GM23338 (cell line): ENCODE measurements at regions not wholly inside any gene's neighbourhood (a gene's known extent, or its start where the extent isn't known, plus 50 kb on each side); places are given as distances from the start of the nearest gene placed in this dataset.

ENCODE experiments used
- ATAC-seq: fragments of 200-7000 bp; cut with Tn5 transposase; 3 replicates; pipeline ENCODE4 v1.9.1; 2020
- DNase-seq: peaks from one replicate; pipeline ENCODE4 v3.0.0-alpha.2; 2015; ENCODE audit warnings: low spot score
- H2AFZ ChIP-seq: fragments of 200-600 bp; sonication (generic); 2 replicates; pipeline ENCODE4 v1.8.0; 2016; ENCODE audit warnings: antibody characterized with exemption, mild to moderate bottlenecking, moderate library complexity
- H3F3A ChIP-seq: fragments of 200-600 bp; sonication (generic); replicated peaks from 2 replicates; pipeline ENCODE4 v1.8.0; 2017; ENCODE audit warnings: antibody characterized with exemption, mixed run types, low read depth
- H3K27ac ChIP-seq: fragments of 200-600 bp; sonication (generic); 2 replicates; pipeline ENCODE4 v1.6.1; 2016; ENCODE audit warnings: low read depth
- H3K27me3 ChIP-seq: fragments of 200-600 bp; sonication (generic); 2 replicates; pipeline ENCODE4 v1.8.0; 2016; ENCODE audit warnings: mild to moderate bottlenecking, mixed run types, moderate library complexity; ENCODE audit not compliant: insufficient read depth
- H3K36me3 ChIP-seq: fragments of 200-600 bp; sonication (generic); 2 replicates; pipeline ENCODE4 v1.8.0; 2016; ENCODE audit warnings: mild to moderate bottlenecking; ENCODE audit not compliant: insufficient read depth
- H3K4me1 ChIP-seq: fragments of 200-600 bp; sonication (generic); 2 replicates; pipeline ENCODE4 v1.8.0; 2016; ENCODE audit warnings: mild to moderate bottlenecking, moderate library complexity; ENCODE audit not compliant: insufficient read depth
- H3K4me2 ChIP-seq: fragments of 200-600 bp; sonication (generic); 2 replicates; pipeline ENCODE4 v1.7.1; 2017; ENCODE audit warnings: mixed run types
- H3K4me3 ChIP-seq: fragments of 200-600 bp; sonication (generic); 2 replicates; pipeline ENCODE4 v1.6.1; 2016; ENCODE audit warnings: mixed run types
- H3K79me2 ChIP-seq: fragments of 200-600 bp; sonication (generic); replicated peaks from 2 replicates; pipeline ENCODE4 v1.8.0; 2017; ENCODE audit warnings: mild to moderate bottlenecking; ENCODE audit not compliant: insufficient read depth
- H3K9me2 ChIP-seq: fragments of 200-600 bp; sonication (generic); 2 replicates; pipeline ENCODE4 v1.8.0; 2017; ENCODE audit not compliant: insufficient read depth
- H4K20me1 ChIP-seq: fragments of 200-600 bp; sonication (generic); replicated peaks from 2 replicates; pipeline ENCODE4 v1.8.0; 2017; ENCODE audit warnings: mild to moderate bottlenecking; ENCODE audit not compliant: insufficient read depth
- H3K27ac Mint-ChIP-seq: 2 replicates; pipeline ENCODE4 v1.8.0; 2020; ENCODE audit warnings: inconsistent platforms, mild to moderate bottlenecking, moderate library complexity, mixed read lengths
- H3K27me3 Mint-ChIP-seq: 3 replicates; pipeline ENCODE4 v1.8.0; 2022; ENCODE audit warnings: low read depth, mild to moderate bottlenecking, moderate library complexity, mixed read lengths, inconsistent platforms; ENCODE audit not compliant: insufficient read depth, poor library complexity
- H3K36me3 Mint-ChIP-seq: 3 replicates; pipeline ENCODE4 v1.8.0; 2021; ENCODE audit warnings: low read depth, mild to moderate bottlenecking, inconsistent platforms, moderate library complexity, mixed read lengths
- H3K4me1 Mint-ChIP-seq: 3 replicates; pipeline ENCODE4 v1.8.0; 2020; ENCODE audit warnings: mild to moderate bottlenecking, inconsistent platforms, mixed read lengths
- H3K4me3 Mint-ChIP-seq: 3 replicates; pipeline ENCODE4 v1.8.0; 2021; ENCODE audit warnings: moderate library complexity, mild to moderate bottlenecking, inconsistent platforms, mixed read lengths
- H3K9me3 Mint-ChIP-seq: 3 replicates; pipeline ENCODE4 v1.8.0; 2020; ENCODE audit warnings: moderate library complexity, mild to moderate bottlenecking, inconsistent platforms, mixed read lengths
- EZH2phosphoT487 ChIP-seq: fragments of 200-600 bp; sonication (generic); IDR thresholded peaks from one replicate; pipeline ENCODE4 v1.8.1; 2018; ENCODE audit warnings: antibody characterized with exemption; ENCODE audit not compliant: unreplicated experiment
- NANOG ChIP-seq: IDR thresholded peaks from 2 replicates; pipeline ENCODE4 v1.6.1; 2016; ENCODE audit warnings: antibody characterized with exemption, borderline replicate concordance
- POLR2AphosphoS5 ChIP-seq: IDR thresholded peaks from 2 replicates; pipeline ENCODE4 v1.6.1; 2016; ENCODE audit warnings: antibody characterized with exemption, low read depth
- REST ChIP-seq: IDR thresholded peaks from one replicate; pipeline ENCODE4 v1.6.1; 2018; ENCODE audit warnings: antibody characterized with exemption; ENCODE audit not compliant: unreplicated experiment
- STAT1 ChIP-seq: IDR thresholded peaks from one replicate; pipeline ENCODE4 v1.6.1; 2016; ENCODE audit warnings: antibody characterized with exemption; ENCODE audit not compliant: unreplicated experiment
- TF ChIP-seq, protein P1 (sequence below): fragments of 250-450 bp; sonication (Bioruptor Pico); IDR thresholded peaks from 2 replicates; pipeline ENCODE4 v1.5.0; 2020; ENCODE audit warnings: mild to moderate bottlenecking, moderate library complexity
- TF ChIP-seq, protein P2 (sequence below): IDR thresholded peaks from 2 replicates; pipeline ENCODE4 v1.6.1; 2016; ENCODE audit warnings: antibody characterized with exemption

DNA sequence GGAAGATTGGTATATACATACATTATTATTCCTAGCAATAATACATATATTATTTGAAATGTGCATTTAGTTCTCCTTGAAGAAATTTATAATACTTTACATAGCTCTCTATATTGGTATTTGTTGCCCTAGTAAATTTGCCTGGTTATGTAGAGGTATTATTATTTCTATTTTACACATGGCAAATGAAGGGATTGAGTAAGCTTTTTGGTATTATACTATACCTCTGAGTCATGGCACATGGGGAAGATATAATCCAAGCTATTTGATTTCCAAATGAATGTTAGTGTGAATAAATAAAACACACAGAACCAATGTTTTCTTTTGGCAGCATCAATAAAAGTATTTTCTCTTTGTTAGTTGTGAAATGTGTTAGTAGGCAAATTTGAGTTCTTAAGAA, 409.6 kb upstream of the SLC35B3 start (continued):
- TF ChIP-seq, protein P1, sequence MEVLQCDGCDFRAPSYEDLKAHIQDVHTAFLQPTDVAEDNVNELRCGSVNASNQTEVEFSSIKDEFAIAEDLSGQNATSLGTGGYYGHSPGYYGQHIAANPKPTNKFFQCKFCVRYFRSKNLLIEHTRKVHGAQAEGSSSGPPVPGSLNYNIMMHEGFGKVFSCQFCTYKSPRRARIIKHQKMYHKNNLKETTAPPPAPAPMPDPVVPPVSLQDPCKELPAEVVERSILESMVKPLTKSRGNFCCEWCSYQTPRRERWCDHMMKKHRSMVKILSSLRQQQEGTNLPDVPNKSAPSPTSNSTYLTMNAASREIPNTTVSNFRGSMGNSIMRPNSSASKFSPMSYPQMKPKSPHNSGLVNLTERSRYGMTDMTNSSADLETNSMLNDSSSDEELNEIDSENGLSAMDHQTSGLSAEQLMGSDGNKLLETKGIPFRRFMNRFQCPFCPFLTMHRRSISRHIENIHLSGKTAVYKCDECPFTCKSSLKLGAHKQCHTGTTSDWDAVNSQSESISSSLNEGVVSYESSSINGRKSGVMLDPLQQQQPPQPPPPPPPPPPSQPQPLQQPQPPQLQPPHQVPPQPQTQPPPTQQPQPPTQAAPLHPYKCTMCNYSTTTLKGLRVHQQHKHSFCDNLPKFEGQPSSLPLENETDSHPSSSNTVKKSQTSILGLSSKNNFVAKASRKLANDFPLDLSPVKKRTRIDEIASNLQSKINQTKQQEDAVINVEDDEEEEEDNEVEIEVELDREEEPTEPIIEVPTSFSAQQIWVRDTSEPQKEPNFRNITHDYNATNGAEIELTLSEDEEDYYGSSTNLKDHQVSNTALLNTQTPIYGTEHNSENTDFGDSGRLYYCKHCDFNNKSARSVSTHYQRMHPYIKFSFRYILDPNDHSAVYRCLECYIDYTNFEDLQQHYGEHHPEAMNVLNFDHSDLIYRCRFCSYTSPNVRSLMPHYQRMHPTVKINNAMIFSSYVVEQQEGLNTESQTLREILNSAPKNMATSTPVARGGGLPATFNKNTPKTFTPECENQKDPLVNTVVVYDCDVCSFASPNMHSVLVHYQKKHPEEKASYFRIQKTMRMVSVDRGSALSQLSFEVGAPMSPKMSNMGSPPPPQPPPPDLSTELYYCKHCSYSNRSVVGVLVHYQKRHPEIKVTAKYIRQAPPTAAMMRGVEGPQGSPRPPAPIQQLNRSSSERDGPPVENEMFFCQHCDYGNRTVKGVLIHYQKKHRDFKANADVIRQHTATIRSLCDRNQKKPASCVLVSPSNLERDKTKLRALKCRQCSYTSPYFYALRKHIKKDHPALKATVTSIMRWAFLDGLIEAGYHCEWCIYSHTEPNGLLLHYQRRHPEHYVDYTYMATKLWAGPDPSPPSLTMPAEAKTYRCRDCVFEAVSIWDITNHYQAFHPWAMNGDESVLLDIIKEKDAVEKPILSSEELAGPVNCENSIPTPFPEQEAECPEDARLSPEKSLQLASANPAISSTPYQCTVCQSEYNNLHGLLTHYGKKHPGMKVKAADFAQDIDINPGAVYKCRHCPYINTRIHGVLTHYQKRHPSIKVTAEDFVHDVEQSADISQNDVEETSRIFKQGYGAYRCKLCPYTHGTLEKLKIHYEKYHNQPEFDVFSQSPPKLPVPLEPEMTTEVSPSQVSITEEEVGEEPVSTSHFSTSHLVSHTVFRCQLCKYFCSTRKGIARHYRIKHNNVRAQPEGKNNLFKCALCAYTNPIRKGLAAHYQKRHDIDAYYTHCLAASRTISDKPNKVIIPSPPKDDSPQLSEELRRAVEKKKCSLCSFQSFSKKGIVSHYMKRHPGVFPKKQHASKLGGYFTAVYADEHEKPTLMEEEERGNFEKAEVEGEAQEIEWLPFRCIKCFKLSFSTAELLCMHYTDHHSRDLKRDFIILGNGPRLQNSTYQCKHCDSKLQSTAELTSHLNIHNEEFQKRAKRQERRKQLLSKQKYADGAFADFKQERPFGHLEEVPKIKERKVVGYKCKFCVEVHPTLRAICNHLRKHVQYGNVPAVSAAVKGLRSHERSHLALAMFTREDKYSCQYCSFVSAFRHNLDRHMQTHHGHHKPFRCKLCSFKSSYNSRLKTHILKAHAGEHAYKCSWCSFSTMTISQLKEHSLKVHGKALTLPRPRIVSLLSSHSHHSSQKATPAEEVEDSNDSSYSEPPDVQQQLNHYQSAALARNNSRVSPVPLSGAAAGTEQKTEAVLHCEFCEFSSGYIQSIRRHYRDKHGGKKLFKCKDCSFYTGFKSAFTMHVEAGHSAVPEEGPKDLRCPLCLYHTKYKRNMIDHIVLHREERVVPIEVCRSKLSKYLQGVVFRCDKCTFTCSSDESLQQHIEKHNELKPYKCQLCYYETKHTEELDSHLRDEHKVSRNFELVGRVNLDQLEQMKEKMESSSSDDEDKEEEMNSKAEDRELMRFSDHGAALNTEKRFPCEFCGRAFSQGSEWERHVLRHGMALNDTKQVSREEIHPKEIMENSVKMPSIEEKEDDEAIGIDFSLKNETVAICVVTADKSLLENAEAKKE (CRISPR knock-in tag): no peak
- TF ChIP-seq, protein P2, sequence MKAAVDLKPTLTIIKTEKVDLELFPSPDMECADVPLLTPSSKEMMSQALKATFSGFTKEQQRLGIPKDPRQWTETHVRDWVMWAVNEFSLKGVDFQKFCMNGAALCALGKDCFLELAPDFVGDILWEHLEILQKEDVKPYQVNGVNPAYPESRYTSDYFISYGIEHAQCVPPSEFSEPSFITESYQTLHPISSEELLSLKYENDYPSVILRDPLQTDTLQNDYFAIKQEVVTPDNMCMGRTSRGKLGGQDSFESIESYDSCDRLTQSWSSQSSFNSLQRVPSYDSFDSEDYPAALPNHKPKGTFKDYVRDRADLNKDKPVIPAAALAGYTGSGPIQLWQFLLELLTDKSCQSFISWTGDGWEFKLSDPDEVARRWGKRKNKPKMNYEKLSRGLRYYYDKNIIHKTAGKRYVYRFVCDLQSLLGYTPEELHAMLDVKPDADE: no peak
- no peak for TF ChIP-seq STAT1
- TF ChIP-seq POLR2AphosphoS5: no peak
- no peak for TF ChIP-seq NANOG

- Histone ChIP-seq H3K4me1 (0 out of 2 replicates have a peak, but pooled peaks cover 7% of the 10 kb centered on the region), H3K4me2 (no peak overlapping the region), H3K79me2 (no peaks in the 10 kb centered on the region), H3K9me2 (0 out of 2 replicates have a peak, but pooled peaks cover 4% of the 10 kb centered on the region), H3K4me3 (no peak overlapping the region), H3F3A (no peaks in the 10 kb centered on the region), H3K36me3 (no peaks in the 10 kb centered on the region), H2AFZ (no peak overlapping the region), H3K27me3 (no peaks in the 10 kb centered on the region), H4K20me1 (no peaks in the 10 kb centered on the region), H3K27ac (no peak overlapping the region)
- no peak overlapping the region for H3K27ac Mint-ChIP-seq
- peaks cover 14% of the 10 kb centered on the region; the same call in 2 of the 3 replicates for H3K4me1 Mint-ChIP-seq
- DNase-seq (no peak), ATAC-seq (no peak)
- no peaks in the 10 kb centered on the region for H3K27me3 Mint-ChIP-seq
- no peak overlapping the region for H3K4me3 Mint-ChIP-seq
- no peaks in the 10 kb centered on the region for H3K36me3 Mint-ChIP-seq
- no peaks in the 10 kb centered on the region for H3K9me3 Mint-ChIP-seq
- no peak for TF ChIP-seq REST
- TF ChIP-seq NANOG: no peak
- no peak for TF ChIP-seq EZH2phosphoT487
- TF ChIP-seq POLR2AphosphoS5: no peak
Observed at GRCh38 chr6:8839626-8840025, 404.3 kb upstream of the SLC35B3 start.
